DOHH2 (cell line): ENCODE measurements at regions not wholly inside any gene's neighbourhood (a gene's known extent, or its start where the extent isn't known, plus 50 kb on each side); places are given as distances from the start of the nearest gene placed in this dataset.
"Not testable (repeated sequence)": the region's sequence is repeated elsewhere in the genome, so short reads cannot be mapped to it uniquely, and the experiment has no call there.

Source experiments
- H3F3A ChIP-seq: fragments of 200-600 bp; sonication (generic), shearing (Covaris generic); 2 replicates; pipeline ENCODE4 v1.6.0; 2016; ENCODE audit warnings: antibody characterized with exemption, mild to moderate bottlenecking; ENCODE audit not compliant: control insufficient read depth, insufficient read depth
- H3K27ac ChIP-seq: fragments of 200-600 bp; sonication (generic); 2 replicates; pipeline ENCODE4 v1.5.1; 2014; ENCODE audit warnings: low read depth, mild to moderate bottlenecking, low read length, moderate library complexity
- H3K27me3 ChIP-seq: fragments of 200-600 bp; sonication (generic); 2 replicates; pipeline ENCODE4 v1.6.1; 2014; ENCODE audit warnings: mild to moderate bottlenecking, low read length, mixed read lengths; ENCODE audit not compliant: control insufficient read depth
- H3K36me3 ChIP-seq: fragments of 200-600 bp; sonication (generic); 2 replicates; pipeline ENCODE4 v1.6.1; 2014; ENCODE audit warnings: mild to moderate bottlenecking, low read length, moderate library complexity, mixed read lengths; ENCODE audit not compliant: control insufficient read depth
- H3K4me1 ChIP-seq: fragments of 200-600 bp; sonication (generic); 2 replicates; pipeline ENCODE4 v1.6.1; 2014; ENCODE audit warnings: mild to moderate bottlenecking, low read length, mixed read lengths; ENCODE audit not compliant: control insufficient read depth
- H3K4me2 ChIP-seq: fragments of 200-600 bp; sonication (generic); 2 replicates; pipeline ENCODE4 v1.6.0; 2014; ENCODE audit warnings: mild to moderate bottlenecking, low read length, moderate library complexity
- H3K4me3 ChIP-seq: fragments of 200-600 bp; sonication (generic); 2 replicates; pipeline ENCODE4 v1.5.1; 2014; ENCODE audit warnings: mild to moderate bottlenecking, low read length, mixed read lengths
- H3K79me2 ChIP-seq: fragments of 200-600 bp; sonication (generic); 2 replicates; pipeline ENCODE4 v1.6.1; 2014; ENCODE audit warnings: mild to moderate bottlenecking, low read length, mixed read lengths; ENCODE audit not compliant: control insufficient read depth
- H3K9me2 ChIP-seq: fragments of 200-600 bp; sonication (generic); replicated peaks from 2 replicates; pipeline ENCODE4 v1.6.1; 2014; ENCODE audit warnings: mild to moderate bottlenecking, low read length, mixed read lengths; ENCODE audit not compliant: control insufficient read depth
- H3K9me3 ChIP-seq: fragments of 200-600 bp; sonication (generic); 2 replicates; pipeline ENCODE4 v1.6.1; 2014; ENCODE audit warnings: antibody characterized with exemption, low read length, mixed read lengths; ENCODE audit not compliant: control insufficient read depth, insufficient read depth
- H4K20me1 ChIP-seq: fragments of 200-600 bp; sonication (generic); 2 replicates; pipeline ENCODE4 v1.6.0; 2014; ENCODE audit warnings: low read depth, mild to moderate bottlenecking, antibody characterized with exemption, low read length, moderate library complexity; ENCODE audit not compliant: control insufficient read depth, insufficient read depth
- EZH2phosphoT487 ChIP-seq: fragments of 200-600 bp; sonication (generic); IDR thresholded peaks from 2 replicates; pipeline ENCODE4 v1.6.1; 2017; ENCODE audit warnings: borderline replicate concordance, mild to moderate bottlenecking, antibody characterized with exemption, low read length, moderate library complexity, mixed read lengths
- TF ChIP-seq, protein P1 (sequence below): fragments of 200-600 bp; sonication (generic); IDR thresholded peaks from one replicate; pipeline ENCODE4 v1.5.1; 2014; ENCODE audit warnings: antibody characterized with exemption, mild to moderate bottlenecking, low read depth, low read length; ENCODE audit not compliant: poor library complexity, severe bottlenecking

DNA sequence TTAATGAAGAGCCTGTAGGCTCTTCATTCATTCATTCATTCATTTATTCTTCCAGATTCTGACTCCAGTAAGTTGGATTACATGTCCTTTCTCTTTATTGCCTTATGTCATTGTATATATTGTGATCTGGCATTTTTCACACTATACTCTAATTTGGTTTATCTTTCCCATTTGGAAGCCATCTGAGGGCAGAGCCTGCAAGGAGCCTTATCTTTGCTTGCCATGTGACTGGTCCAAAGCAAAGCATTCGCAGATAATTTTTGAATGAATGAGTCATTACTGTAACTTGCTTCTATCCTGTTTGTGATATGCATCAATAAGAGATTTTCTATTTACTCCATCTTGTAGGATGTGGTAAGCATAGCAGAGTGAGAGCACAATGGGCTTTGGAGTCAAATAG, 108.4 kb upstream of the DAB1 start:
- H3K9me2 ChIP-seq = no peaks in the 10 kb centered on the region
- TF ChIP-seq EZH2phosphoT487 = no peak
- TF ChIP-seq, protein P1, sequence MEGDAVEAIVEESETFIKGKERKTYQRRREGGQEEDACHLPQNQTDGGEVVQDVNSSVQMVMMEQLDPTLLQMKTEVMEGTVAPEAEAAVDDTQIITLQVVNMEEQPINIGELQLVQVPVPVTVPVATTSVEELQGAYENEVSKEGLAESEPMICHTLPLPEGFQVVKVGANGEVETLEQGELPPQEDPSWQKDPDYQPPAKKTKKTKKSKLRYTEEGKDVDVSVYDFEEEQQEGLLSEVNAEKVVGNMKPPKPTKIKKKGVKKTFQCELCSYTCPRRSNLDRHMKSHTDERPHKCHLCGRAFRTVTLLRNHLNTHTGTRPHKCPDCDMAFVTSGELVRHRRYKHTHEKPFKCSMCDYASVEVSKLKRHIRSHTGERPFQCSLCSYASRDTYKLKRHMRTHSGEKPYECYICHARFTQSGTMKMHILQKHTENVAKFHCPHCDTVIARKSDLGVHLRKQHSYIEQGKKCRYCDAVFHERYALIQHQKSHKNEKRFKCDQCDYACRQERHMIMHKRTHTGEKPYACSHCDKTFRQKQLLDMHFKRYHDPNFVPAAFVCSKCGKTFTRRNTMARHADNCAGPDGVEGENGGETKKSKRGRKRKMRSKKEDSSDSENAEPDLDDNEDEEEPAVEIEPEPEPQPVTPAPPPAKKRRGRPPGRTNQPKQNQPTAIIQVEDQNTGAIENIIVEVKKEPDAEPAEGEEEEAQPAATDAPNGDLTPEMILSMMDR = no peak
- H3K36me3 ChIP-seq = no peaks in the 10 kb centered on the region
- no peaks in the 10 kb centered on the region for H4K20me1 ChIP-seq
- H3K4me2 ChIP-seq = no peak overlapping the region
- H3K4me3 ChIP-seq = no peak overlapping the region
- no peaks in the 10 kb centered on the region for H3K79me2 ChIP-seq
- H3K9me3 ChIP-seq = no peaks in the 10 kb centered on the region
- H3F3A ChIP-seq = no peaks in the 10 kb centered on the region
- H3K27me3 ChIP-seq = no peaks in the 10 kb centered on the region
- no peaks in the 10 kb centered on the region for H3K4me1 ChIP-seq
- H3K27ac ChIP-seq = no peak overlapping the region

GRCh38 chr1:57530911-57531260, 107.0 kb upstream of the DAB1 start:
- not testable (repeated sequence) for H3F3A ChIP-seq

GRCh38 chr1:57530206-57530910, 106.5 kb upstream of the DAB1 start:
- Histone ChIP-seq H3K9me3 (no peaks in the 10 kb centered on the region), H3F3A (no peaks in the 10 kb centered on the region), H3K27me3 (no peaks in the 10 kb centered on the region), H3K36me3 (no peaks in the 10 kb centered on the region), H3K79me2 (no peaks in the 10 kb centered on the region), H3K27ac (no peak overlapping the region), H3K4me3 (no peak overlapping the region), H4K20me1 (no peaks in the 10 kb centered on the region), H3K9me2 (no peaks in the 10 kb centered on the region), H3K4me2 (no peak overlapping the region), H3K4me1 (no peaks in the 10 kb centered on the region)
- TF ChIP-seq, protein P1 = no peak
- no peak for TF ChIP-seq EZH2phosphoT487

More at GRCh38 chr1:57530911-57531260, 107.0 kb upstream of the DAB1 start:
- not testable (repeated sequence) for H3K4me2 ChIP-seq, H3K9me3 ChIP-seq, H3K4me3 ChIP-seq, H3K27ac ChIP-seq, H4K20me1 ChIP-seq, H3K36me3 ChIP-seq, H3K4me1 ChIP-seq, H3K27me3 ChIP-seq, H3K79me2 ChIP-seq, H3K9me2 ChIP-seq

- Histone ChIP-seq H3K27ac (no peak overlapping the region), H3K9me3 (no peaks in the 10 kb centered on the region), H3K9me2 (no peaks in the 10 kb centered on the region), H3K36me3 (no peaks in the 10 kb centered on the region), H3K4me2 (no peak overlapping the region), H3K4me1 (no peaks in the 10 kb centered on the region), H3F3A (no peaks in the 10 kb centered on the region), H3K4me3 (no peak overlapping the region), H3K79me2 (no peaks in the 10 kb centered on the region), H3K27me3 (no peaks in the 10 kb centered on the region), H4K20me1 (no peaks in the 10 kb centered on the region)
- no peak for TF ChIP-seq EZH2phosphoT487
- TF ChIP-seq, protein P1 = no peak
Measured at GRCh38 chr1:57522575-57522974, 98.7 kb upstream of the DAB1 start.
